Kidney tubule cell (primary cell): ENCODE measurements at regions not wholly inside any gene's neighbourhood (a gene's known extent, or its start where the extent isn't known, plus 50 kb on each side); places are given as distances from the start of the nearest gene placed in this dataset.

ENCODE experiments used
- DNase-seq: peaks from one replicate; pipeline ENCODE4 v3.0.0-alpha.2; 2018; ENCODE audit warnings: low spot score

- DNase-seq = no peak
These were observed 142.4 kb downstream of the QRSL1 start for GRCh38 chr6:106771822-106772221.

GRCh38 chr6:106770663-106771062 lies 141.3 kb downstream of the QRSL1 start:
- no peak for DNase-seq

GRCh38 chr6:106770081-106770480 lies 140.7 kb downstream of the QRSL1 start:
- no peak for DNase-seq

- no peak for DNase-seq
These were observed 137.9 kb downstream of the QRSL1 start for GRCh38 chr6:106767271-106767670.

- DNase-seq = no peak
These were observed 136.8 kb downstream of the QRSL1 start for GRCh38 chr6:106766201-106766600.

- DNase-seq = no peak
These were observed 136.1 kb downstream of the QRSL1 start for GRCh38 chr6:106765496-106765895.

GRCh38 chr6:106764353-106764980 lies 135.1 kb downstream of the QRSL1 start:
- no peak for DNase-seq

- DNase-seq = no peak
These were observed 134.0 kb downstream of the QRSL1 start for GRCh38 chr6:106763361-106763760.

GRCh38 chr6:106761160-106761559 lies 131.8 kb downstream of the QRSL1 start:
- DNase-seq = no peak

- no peak for DNase-seq
These were observed 129.7 kb downstream of the QRSL1 start for GRCh38 chr6:106759112-106759511.

GRCh38 chr6:106757722-106758467 lies 128.5 kb downstream of the QRSL1 start:
- DNase-seq = no peak

GRCh38 chr6:106757267-106757666 lies 127.9 kb downstream of the QRSL1 start:
- no peak for DNase-seq

GRCh38 chr6:106754215-106754614 lies 124.8 kb downstream of the QRSL1 start:
- no peak for DNase-seq

- peak; percentile 92 for DNase-seq
These were observed 123.3 kb downstream of the QRSL1 start for GRCh38 chr6:106752641-106753040.

GRCh38 chr6:106751501-106752252 lies 122.3 kb downstream of the QRSL1 start:
- DNase-seq = peak; percentile 99

- DNase-seq = no peak
These were observed 121.6 kb downstream of the QRSL1 start for GRCh38 chr6:106750946-106751345.

- peak; percentile 72 for DNase-seq
These were observed 121.0 kb downstream of the QRSL1 start for GRCh38 chr6:106750142-106750918.

GRCh38 chr6:106749609-106750008 lies 120.2 kb downstream of the QRSL1 start:
- peak; percentile 64 for DNase-seq

GRCh38 chr6:106748547-106749207 lies 119.3 kb downstream of the QRSL1 start:
- DNase-seq = no peak

- DNase-seq = peak; percentile 53
These were observed 117.8 kb downstream of the QRSL1 start for GRCh38 chr6:106747139-106747538.

GRCh38 chr6:106746652-106747051 lies 117.3 kb downstream of the QRSL1 start:
- peak; percentile 95 for DNase-seq
